Duodenal mucosa (tissue), 2 donors: ENCODE measurements at regions not wholly inside any gene's neighbourhood (a gene's known extent, or its start where the extent isn't known, plus 50 kb on each side); places are given as distances from the start of the nearest gene placed in this dataset.

Experiments
- H3K27ac ChIP-seq: one replicate; pipeline ENCODE4 v1.7.0; 2013; ENCODE audit warnings: low read depth, low read length
- H3K27me3 ChIP-seq, 2 donors: one replicate each; pipeline ENCODE4 v1.7.0; 2013; ENCODE audit warnings: low read length in 2 of 2, control low read depth in 1 of 2; ENCODE audit not compliant: insufficient read depth in 2 of 2, control insufficient read depth in 1 of 2
- H3K36me3 ChIP-seq, 2 donors: one replicate each; pipeline ENCODE4 v1.7.0; 2013; ENCODE audit warnings: low read length in 2 of 2, control low read depth in 1 of 2; ENCODE audit not compliant: insufficient read depth in 2 of 2, control insufficient read depth in 1 of 2
- H3K4me1 ChIP-seq, 2 donors: one replicate each; pipeline ENCODE4 v1.7.0; 2013; ENCODE audit warnings: low read length in 2 of 2, control low read depth in 1 of 2; ENCODE audit not compliant: insufficient read depth in 2 of 2, control insufficient read depth in 1 of 2
- H3K4me3 ChIP-seq, 2 donors: one replicate each; pipeline ENCODE4 v1.7.0; 2013; ENCODE audit warnings: low read length in 2 of 2, low read depth in 1 of 2
- H3K9ac ChIP-seq, 2 donors: one replicate each; pipeline ENCODE4 v1.7.0; 2013; ENCODE audit warnings: low read length in 2 of 2, low read depth in 1 of 2
- H3K9me3 ChIP-seq, 2 donors: one replicate each; pipeline ENCODE4 v1.7.0; 2013; ENCODE audit warnings: low read length in 2 of 2, control low read depth in 1 of 2; ENCODE audit not compliant: control insufficient read depth in 1 of 2

DNA sequence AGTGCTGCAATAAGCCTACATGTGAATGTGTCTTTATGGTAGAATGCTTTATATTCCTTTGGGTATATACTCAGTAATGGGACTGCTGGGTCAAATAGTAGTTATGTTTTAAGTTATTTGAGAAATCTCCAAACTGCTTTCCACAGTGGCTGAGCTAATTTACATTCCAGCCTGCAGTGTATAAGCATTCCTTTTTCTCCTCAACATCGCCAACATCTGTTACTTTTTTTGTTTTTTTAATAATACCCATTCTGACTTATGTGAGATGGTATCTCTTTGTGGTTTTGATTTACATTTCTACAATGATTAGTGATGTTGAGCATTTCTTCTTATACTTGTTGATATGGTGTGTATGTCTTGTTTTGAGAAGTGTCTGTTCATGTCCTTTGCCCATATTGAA is 1186.2 kb downstream of the BCL11B start:
- no peak overlapping the region for H3K9ac ChIP-seq
- no peaks in the 10 kb centered on the region for H3K4me1 ChIP-seq
- H3K4me3 ChIP-seq = no peak overlapping the region
- H3K9me3 ChIP-seq = no peaks in the 10 kb centered on the region
- H3K27me3 ChIP-seq = no peaks in the 10 kb centered on the region
- H3K36me3 ChIP-seq = no peaks in the 10 kb centered on the region
- H3K27ac ChIP-seq = no peak overlapping the region

DNA sequence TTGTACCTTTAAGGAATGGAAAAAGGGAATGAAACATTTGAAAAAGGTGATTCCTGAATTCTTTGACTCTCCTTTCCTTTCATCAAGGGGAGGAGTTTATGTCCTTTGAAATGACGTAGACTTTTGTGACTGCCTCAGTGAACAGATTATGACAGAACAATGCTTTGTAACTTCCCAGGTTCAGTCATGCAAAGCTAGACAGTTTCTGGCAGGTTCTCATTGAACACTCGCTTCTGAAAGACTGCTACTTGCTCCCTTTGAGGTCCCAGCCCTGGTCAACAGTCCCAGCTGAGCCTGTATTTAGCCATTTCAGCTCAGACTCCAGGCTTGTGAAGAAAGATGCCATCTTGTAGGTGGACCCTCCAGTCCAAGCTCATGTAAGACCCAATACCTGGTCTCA is 1178.9 kb downstream of the BCL11B start:
- Histone ChIP-seq H3K9me3 (no peaks in the 10 kb centered on the region), H3K9ac (no peak overlapping the region)

DNA sequence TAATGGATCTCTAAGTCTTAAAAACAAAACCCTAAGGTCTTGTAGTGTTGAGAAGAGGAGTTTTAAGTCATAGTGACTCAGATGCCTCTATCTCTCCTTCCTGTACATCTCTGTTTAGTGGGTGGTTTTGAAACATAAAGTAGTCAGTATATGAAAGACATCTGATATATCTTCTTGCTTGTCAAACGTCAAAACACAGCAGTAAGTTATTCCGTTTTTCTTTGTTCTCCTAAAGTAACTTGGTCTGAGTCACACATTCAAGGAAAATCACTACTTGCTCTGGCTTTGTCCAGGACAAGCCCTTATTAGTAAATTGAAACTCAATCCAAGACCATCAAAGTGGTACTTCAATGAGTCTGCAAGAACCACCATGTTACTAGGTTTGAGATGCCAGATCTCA is 1172.5 kb downstream of the BCL11B start:
- Histone ChIP-seq H3K27ac (no peak overlapping the region), H3K9me3 (no peaks in the 10 kb centered on the region), H3K9ac (no peak overlapping the region), H3K4me1 (no peaks in the 10 kb centered on the region), H3K4me3 (no peak overlapping the region), H3K27me3 (no peaks in the 10 kb centered on the region), H3K36me3 (no peaks in the 10 kb centered on the region)

More for the DNA sequence above, 1178.9 kb downstream of the BCL11B start:
- no peaks in the 10 kb centered on the region for H3K4me1 ChIP-seq
- no peak overlapping the region for H3K27ac ChIP-seq
- no peak overlapping the region for H3K4me3 ChIP-seq
- H3K27me3 ChIP-seq = no peaks in the 10 kb centered on the region
- H3K36me3 ChIP-seq = no peaks in the 10 kb centered on the region

DNA sequence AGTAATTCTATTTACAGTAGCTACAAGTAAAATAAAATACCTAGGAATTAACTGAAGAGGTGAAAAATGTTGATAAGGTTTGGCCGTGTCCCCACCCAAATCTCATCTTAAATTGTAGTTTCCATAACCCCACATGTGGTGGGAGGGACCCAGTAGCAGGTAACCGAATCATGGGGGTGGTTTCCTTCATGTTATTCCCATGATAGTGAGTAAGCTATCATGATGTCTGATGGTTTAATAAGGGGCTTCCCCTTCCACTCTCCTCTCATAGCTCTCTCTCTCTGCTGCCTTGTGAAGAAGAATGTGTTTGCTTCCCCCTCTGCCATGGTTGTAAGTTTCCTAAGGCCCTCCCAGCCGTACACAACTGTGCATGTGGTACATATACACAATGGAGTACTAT is 1170.7 kb downstream of the BCL11B start:
- no peak overlapping the region for H3K9ac ChIP-seq
- H3K9me3 ChIP-seq = no peaks in the 10 kb centered on the region
- H3K4me1 ChIP-seq = no peaks in the 10 kb centered on the region
- H3K4me3 ChIP-seq = no peak overlapping the region
- no peak overlapping the region for H3K27ac ChIP-seq
- no peaks in the 10 kb centered on the region for H3K36me3 ChIP-seq
- no peaks in the 10 kb centered on the region for H3K27me3 ChIP-seq

DNA sequence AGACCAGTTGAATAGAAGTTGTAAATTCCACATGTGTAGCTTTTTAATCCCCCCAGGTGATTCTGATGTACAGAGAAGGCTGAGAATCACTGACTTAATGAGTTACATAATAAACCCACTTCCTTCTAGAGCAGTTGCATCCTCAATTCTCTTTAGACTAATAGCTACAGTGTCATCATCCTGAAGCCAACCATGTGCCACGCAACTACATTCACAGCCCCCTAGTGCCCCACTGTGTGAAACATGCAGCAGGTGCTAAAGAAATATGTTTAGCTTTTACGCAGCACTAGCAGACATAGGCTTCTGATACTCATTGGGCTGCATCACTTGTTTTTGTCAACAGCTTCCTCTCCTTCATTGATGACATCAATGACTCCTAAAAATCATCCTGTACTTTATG is 1168.3 kb downstream of the BCL11B start:
- Histone ChIP-seq H3K36me3 (no peaks in the 10 kb centered on the region), H3K27ac (no peak overlapping the region), H3K9ac (no peak overlapping the region), H3K4me3 (no peak overlapping the region), H3K27me3 (no peaks in the 10 kb centered on the region), H3K9me3 (no peaks in the 10 kb centered on the region), H3K4me1 (no peaks in the 10 kb centered on the region)

DNA sequence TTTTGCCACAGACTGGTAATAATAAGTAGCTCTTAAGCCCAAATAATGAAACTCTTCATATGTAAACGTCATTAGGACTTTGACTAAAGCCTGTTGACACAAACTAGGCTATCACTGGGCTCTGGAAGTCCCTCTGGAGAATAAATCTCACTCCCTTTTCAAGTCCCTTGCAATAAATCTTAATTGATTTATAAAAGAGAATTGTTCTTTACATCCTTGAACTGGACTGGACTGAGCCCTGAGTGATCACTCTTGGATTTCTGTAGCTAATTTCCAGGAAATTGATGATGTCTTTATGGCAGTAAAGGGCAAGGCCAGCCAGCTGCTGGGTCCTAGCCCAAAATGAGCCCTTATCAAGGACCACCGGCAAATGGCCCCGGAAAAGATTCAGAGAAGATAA is 1162.7 kb downstream of the BCL11B start:
- no peaks in the 10 kb centered on the region for H3K9me3 ChIP-seq
- H3K36me3 ChIP-seq = no peaks in the 10 kb centered on the region
- H3K9ac ChIP-seq = no peak overlapping the region

DNA sequence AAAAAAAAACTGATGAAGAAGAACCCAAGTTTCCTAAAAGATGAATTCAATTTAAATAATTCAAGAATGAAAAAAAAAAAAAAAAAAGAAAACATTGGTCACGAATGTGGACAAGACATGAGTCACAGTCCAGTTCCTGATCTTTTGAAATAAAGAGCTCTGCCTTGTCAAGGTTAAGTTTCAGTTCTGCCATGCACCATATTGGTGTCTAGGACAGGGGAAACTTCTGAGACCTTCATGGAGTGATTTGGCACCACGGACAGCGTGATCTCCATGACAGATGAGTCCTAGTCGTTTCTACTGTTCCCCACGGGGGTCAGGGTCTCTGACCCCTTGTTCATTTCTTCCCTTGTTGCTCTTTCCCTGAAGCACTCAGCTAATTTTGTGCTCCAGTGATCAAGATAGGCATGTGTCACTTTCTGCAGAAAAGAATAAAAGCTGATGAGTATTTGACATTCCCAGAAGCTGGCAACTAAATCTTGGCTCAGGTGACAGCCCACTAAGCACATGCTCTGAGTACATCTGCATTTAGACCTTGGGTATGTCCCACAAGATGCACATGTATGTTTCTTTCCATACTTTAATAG is 1159.7 kb downstream of the BCL11B start:
- Histone ChIP-seq H3K9me3 (no peaks in the 10 kb centered on the region), H3K4me1 (no peaks in the 10 kb centered on the region), H3K36me3 (no peaks in the 10 kb centered on the region), H3K4me3 (no peak overlapping the region), H3K9ac (no peak overlapping the region), H3K27me3 (no peaks in the 10 kb centered on the region), H3K27ac (no peak overlapping the region)

More for the DNA sequence above, 1162.7 kb downstream of the BCL11B start:
- H3K27ac ChIP-seq = no peak overlapping the region
- H3K27me3 ChIP-seq = no peaks in the 10 kb centered on the region
- no peak overlapping the region for H3K4me3 ChIP-seq
- H3K4me1 ChIP-seq = no peaks in the 10 kb centered on the region

DNA sequence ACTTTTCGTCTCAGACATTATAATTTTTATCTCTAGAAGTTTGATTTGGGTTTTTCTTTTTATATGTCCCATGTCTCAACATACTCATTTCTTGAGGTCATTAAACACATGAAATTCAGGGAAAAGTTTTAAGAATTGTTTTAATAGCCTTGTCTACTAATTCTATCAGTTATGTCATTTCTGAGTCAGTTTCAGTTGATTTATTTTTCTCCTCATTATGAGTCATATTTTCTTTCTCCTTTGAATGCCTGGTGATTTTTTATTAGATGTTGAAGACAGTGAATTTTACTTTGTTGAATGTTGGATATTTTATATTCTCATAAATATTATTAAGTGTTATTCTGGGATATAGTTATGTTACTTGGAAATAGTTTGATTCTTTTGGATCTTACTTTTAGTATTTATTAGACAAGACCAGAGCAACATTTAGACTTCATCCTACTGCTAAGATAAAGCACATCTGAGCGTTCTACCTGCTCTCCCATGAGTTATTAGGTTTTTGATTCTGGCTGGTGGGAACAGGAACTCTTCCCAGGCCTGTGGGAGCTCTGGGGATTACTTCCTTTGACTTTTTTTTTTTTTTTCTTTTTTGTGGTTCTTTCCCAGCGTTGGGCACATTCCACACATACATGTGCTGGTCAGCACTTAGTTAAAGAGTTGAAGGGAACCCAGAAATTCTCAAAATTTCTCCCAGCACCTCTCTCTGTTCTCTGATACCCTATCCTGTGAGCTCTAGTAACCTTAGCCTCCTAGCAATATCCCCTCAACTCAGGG is 1157.7 kb downstream of the BCL11B start:
- no peak overlapping the region for H3K9ac ChIP-seq
- H3K9me3 ChIP-seq = no peaks in the 10 kb centered on the region
- H3K4me3 ChIP-seq = no peak overlapping the region
- H3K27ac ChIP-seq = no peak overlapping the region
- no peaks in the 10 kb centered on the region for H3K27me3 ChIP-seq
- H3K36me3 ChIP-seq = no peaks in the 10 kb centered on the region
- no peaks in the 10 kb centered on the region for H3K4me1 ChIP-seq

DNA sequence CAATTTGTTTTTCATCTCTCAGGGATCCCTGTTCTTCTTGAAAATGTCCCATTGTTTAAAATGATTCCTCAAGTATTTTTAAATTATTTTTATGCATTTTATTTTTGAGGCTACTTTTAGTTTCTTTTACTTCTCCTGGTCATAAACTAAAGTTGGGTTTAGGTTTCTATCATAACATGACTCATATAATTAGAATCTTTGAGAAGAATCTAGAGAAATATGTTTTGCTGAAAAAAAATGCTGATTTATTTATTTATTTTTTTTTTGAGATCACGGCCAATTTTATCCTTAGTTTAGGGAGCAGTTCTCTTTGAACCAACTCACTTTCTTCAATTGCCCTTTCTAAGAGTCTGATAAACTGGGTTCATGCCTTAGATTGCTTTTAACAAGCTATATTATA is 1157.1 kb downstream of the BCL11B start:
- no peak overlapping the region for H3K9ac ChIP-seq
- H3K27me3 ChIP-seq = no peaks in the 10 kb centered on the region
- H3K27ac ChIP-seq = no peak overlapping the region
- H3K4me3 ChIP-seq = no peak overlapping the region
- H3K36me3 ChIP-seq = no peaks in the 10 kb centered on the region
- no peaks in the 10 kb centered on the region for H3K4me1 ChIP-seq
- no peaks in the 10 kb centered on the region for H3K9me3 ChIP-seq

DNA sequence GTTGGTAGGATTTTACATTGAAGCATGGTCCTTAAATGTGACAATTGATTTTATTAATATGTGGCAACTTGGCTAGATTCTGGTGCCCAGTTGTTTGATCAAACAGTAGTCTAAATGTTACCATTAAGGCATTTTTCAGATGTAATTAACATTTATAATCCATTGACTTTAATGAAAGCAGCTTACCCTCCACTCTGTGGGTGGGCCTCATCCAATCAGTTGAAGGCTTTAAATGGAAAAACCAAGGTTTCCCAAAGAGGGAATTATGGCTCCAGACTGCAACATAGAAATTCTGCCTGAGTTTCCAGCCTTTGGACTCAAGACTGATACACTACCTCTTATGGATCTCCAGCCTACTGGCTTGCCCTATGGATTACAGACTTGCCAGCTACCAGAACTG is 1153.2 kb downstream of the BCL11B start:
- Histone ChIP-seq H3K4me3 (no peak overlapping the region), H3K27ac (no peak overlapping the region), H3K27me3 (no peaks in the 10 kb centered on the region), H3K4me1 (no peaks in the 10 kb centered on the region), H3K9me3 (no peaks in the 10 kb centered on the region), H3K36me3 (no peaks in the 10 kb centered on the region), H3K9ac (no peak overlapping the region)
